ENCODE measurements at regions not wholly inside any gene's neighbourhood (a gene's known extent, or its start where the extent isn't known, plus 50 kb on each side); places are given as distances from the start of the nearest gene placed in this dataset.

GRCh38 chr21:36250423-36251075 is 69.4 kb upstream of the MORC3 start:
- no peak for TF ChIP-seq CTCF (IDR thresholded peaks at IDR 0.05)
- TF ChIP-seq POLR2AphosphoS5 (IDR thresholded peaks at IDR 0.05; ENCODE audit: low read depth, low read length): no peak
- TF ChIP-seq TCF7L2 (IDR thresholded peaks at IDR 0.05; ENCODE audit: low read depth, low read length): no peak
- no peak for TF ChIP-seq SIN3A (IDR thresholded peaks at IDR 0.05; ENCODE audit: borderline replicate concordance, insufficient read depth, low read depth, low read length)
- no peak for TF ChIP-seq REST (IDR thresholded peaks at IDR 0.05; ENCODE audit: insufficient read depth in 1 of 2, low read depth in 2 of 2, low read length in 1 of 2)
- CTCF ChIA-PET: no interaction called here
- POLR2A ChIA-PET: no interaction called here
- H3K27ac ChIP-seq (ENCODE audit: low read length): no peak overlapping the region
- DNase-seq (ENCODE audit: low read depth, low spot score) (no peak), ATAC-seq (no peak)
- no peaks in the 10 kb centered on the region for H3K36me3 ChIP-seq (ENCODE audit: control insufficient read depth, insufficient read depth, low read length)
- intact Hi-C loops (cut with micrococcal nuclease; ENCODE audit: unreplicated experiment): no loop called here
- H3K9me3 ChIP-seq (ENCODE audit: control insufficient read depth, insufficient read depth, low read depth, low read length): no peaks in the 10 kb centered on the region
- in situ Hi-C loops (cut with HindIII; ENCODE audit: low pct_unique_long_range_greater_than_20kb, low sequenced_read_pairs): no loop called here
- no TSS peak for BruUV-seq (replicated peaks)
- no peaks in the 10 kb centered on the region for H3K27me3 ChIP-seq (ENCODE audit: control insufficient read depth, insufficient read depth, low read length)
- no peak overlapping the region for H3K4me3 ChIP-seq (ENCODE audit: low read depth in 2 of 2, low read length in 2 of 2)
- H3K4me1 ChIP-seq (ENCODE audit: control insufficient read depth, insufficient read depth, low read length): no peaks in the 10 kb centered on the region

- CTCF ChIA-PET: no interaction called here
- intact Hi-C loops (cut with micrococcal nuclease; ENCODE audit: unreplicated experiment) (no loop called here), in situ Hi-C loops (cut with HindIII; ENCODE audit: low pct_unique_long_range_greater_than_20kb, low sequenced_read_pairs) (no loop called here)
- Histone ChIP-seq H3K27me3 (ENCODE audit: control insufficient read depth, insufficient read depth, low read length) (no peaks in the 10 kb centered on the region), H3K36me3 (ENCODE audit: control insufficient read depth, insufficient read depth, low read length) (no peaks in the 10 kb centered on the region), H3K4me1 (ENCODE audit: control insufficient read depth, insufficient read depth, low read length) (no peaks in the 10 kb centered on the region), H3K4me3 (ENCODE audit: low read depth in 2 of 2, low read length in 2 of 2) (no peak overlapping the region), H3K9me3 (ENCODE audit: control insufficient read depth, insufficient read depth, low read depth, low read length) (no peaks in the 10 kb centered on the region), H3K27ac (ENCODE audit: low read length) (no peak overlapping the region)
- no peak for DNase-seq (ENCODE audit: low read depth, low spot score)
- no peak for ATAC-seq
- TF ChIP-seq POLR2AphosphoS5 (IDR thresholded peaks at IDR 0.05; ENCODE audit: low read depth, low read length) (no peak), TCF7L2 (IDR thresholded peaks at IDR 0.05; ENCODE audit: low read depth, low read length) (no peak), CTCF (IDR thresholded peaks at IDR 0.05) (no peak), REST (IDR thresholded peaks at IDR 0.05; ENCODE audit: insufficient read depth in 1 of 2, low read depth in 2 of 2, low read length in 1 of 2) (no peak), SIN3A (IDR thresholded peaks at IDR 0.05; ENCODE audit: borderline replicate concordance, insufficient read depth, low read depth, low read length) (no peak)
- no TSS peak for BruUV-seq (replicated peaks)
- POLR2A ChIA-PET: interaction anchor here (0.6 to 0.8 kb wide), 3 partner anchors 23 to 590 kb away, joined by 3 to 9 read pairs (median 4); no protein-coding TSS in a partner anchor
These were observed 65.7 kb upstream of the MORC3 start for GRCh38 chr21:36254106-36254941.
